ENCODE measurements at regions not wholly inside any gene's neighbourhood (a gene's known extent, or its start where the extent isn't known, plus 50 kb on each side); places are given as distances from the start of the nearest gene placed in this dataset.

DNA sequence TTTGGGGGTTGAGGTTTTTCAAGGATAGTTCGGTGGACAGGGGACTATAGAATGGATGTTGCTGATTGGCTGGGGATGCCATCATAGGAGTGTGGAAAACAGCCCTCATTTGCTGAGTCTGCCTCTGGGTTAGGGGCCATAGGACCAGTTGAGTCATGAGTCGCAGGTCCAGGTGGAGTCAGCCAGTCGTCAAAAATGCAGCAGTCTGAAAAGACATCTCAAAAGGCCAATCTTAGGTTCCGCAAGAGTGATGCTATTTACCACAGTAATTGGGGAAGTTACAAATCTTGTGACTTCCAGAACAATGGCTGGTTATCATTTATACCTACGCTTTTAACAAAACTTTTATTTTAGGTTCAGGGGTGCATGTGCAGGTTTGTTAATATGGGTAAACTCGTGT, 276.0 kb upstream of the DMRT1 start:
- WGBS, 2 experiments (ENCODE audit: insufficient coverage in 1 of 2, insufficient read length in 1 of 2), result 89 to 93% methylated on average over 1 to 5 of the region's 6 CpGs
- Mint-ChIP-seq H3K4me1 (peaks cover 26% of the 10 kb centered on the region), H3K27ac (no peak overlapping the region), H3K36me3 (ENCODE audit: low read depth) (peaks cover 26% of the 10 kb centered on the region), H3K4me3 (no peak overlapping the region), H3K27me3 (ENCODE audit: insufficient read depth) (no peaks in the 10 kb centered on the region), H3K9me3 (peaks cover 24% of the 10 kb centered on the region)
- Histone ChIP-seq H3K9ac (ENCODE audit: extremely low read depth, low read length, poor library complexity, severe bottlenecking) (no peak overlapping the region), H3K9me3 (ENCODE audit: control insufficient read depth, low read length) (peaks cover 25% of the 10 kb centered on the region), H3K4me1 (ENCODE audit: control insufficient read depth, insufficient read depth, low read length) (no peaks in the 10 kb centered on the region), H3K4me3 (ENCODE audit: low read length) (no peak overlapping the region), H3K27ac (ENCODE audit: low read depth, low read length) (no peak overlapping the region), H3K27me3 (ENCODE audit: control insufficient read depth, insufficient read depth, low read length, poor library complexity, severe bottlenecking) (no peaks in the 10 kb centered on the region), H3K36me3 (ENCODE audit: control insufficient read depth, insufficient read depth, low read length) (no peaks in the 10 kb centered on the region)
- TF ChIP-seq, protein P1, sequence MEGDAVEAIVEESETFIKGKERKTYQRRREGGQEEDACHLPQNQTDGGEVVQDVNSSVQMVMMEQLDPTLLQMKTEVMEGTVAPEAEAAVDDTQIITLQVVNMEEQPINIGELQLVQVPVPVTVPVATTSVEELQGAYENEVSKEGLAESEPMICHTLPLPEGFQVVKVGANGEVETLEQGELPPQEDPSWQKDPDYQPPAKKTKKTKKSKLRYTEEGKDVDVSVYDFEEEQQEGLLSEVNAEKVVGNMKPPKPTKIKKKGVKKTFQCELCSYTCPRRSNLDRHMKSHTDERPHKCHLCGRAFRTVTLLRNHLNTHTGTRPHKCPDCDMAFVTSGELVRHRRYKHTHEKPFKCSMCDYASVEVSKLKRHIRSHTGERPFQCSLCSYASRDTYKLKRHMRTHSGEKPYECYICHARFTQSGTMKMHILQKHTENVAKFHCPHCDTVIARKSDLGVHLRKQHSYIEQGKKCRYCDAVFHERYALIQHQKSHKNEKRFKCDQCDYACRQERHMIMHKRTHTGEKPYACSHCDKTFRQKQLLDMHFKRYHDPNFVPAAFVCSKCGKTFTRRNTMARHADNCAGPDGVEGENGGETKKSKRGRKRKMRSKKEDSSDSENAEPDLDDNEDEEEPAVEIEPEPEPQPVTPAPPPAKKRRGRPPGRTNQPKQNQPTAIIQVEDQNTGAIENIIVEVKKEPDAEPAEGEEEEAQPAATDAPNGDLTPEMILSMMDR (conservative IDR thresholded peaks at IDR 0.05), result no peak
- DNase-seq, result no peak

GRCh38 chr9:567128-567746, 274.3 kb upstream of the DMRT1 start:
- H3K4me3 Mint-ChIP-seq, result no peak overlapping the region
- peaks cover 24% of the 10 kb centered on the region for H3K9me3 Mint-ChIP-seq
- H3K27ac ChIP-seq (ENCODE audit: low read depth, low read length), result no peak overlapping the region
- H3K4me3 ChIP-seq (ENCODE audit: low read length), result no peak overlapping the region
- TF ChIP-seq, protein P1 (conservative IDR thresholded peaks at IDR 0.05), result no peak
- H3K36me3 Mint-ChIP-seq (ENCODE audit: low read depth), result peaks cover 26% of the 10 kb centered on the region
- H3K36me3 ChIP-seq (ENCODE audit: control insufficient read depth, insufficient read depth, low read length), result no peaks in the 10 kb centered on the region
- no peaks in the 10 kb centered on the region for H3K27me3 ChIP-seq (ENCODE audit: control insufficient read depth, insufficient read depth, low read length, poor library complexity, severe bottlenecking)
- 95% methylated on average over 4 of the region's 4 CpGs; no CpG with 5 or more reads in 1 of the 2 experiments for WGBS, 2 experiments (ENCODE audit: insufficient coverage in 1 of 2, insufficient read length in 1 of 2)
- H3K9me3 ChIP-seq (ENCODE audit: control insufficient read depth, low read length), result peaks cover 25% of the 10 kb centered on the region
- DNase-seq, result no peak
- H3K4me1 Mint-ChIP-seq, result peaks cover 18% of the 10 kb centered on the region
- no peaks in the 10 kb centered on the region for H3K4me1 ChIP-seq (ENCODE audit: control insufficient read depth, insufficient read depth, low read length)
- H3K27me3 Mint-ChIP-seq (ENCODE audit: insufficient read depth), result no peaks in the 10 kb centered on the region
- no peak overlapping the region for H3K9ac ChIP-seq (ENCODE audit: extremely low read depth, low read length, poor library complexity, severe bottlenecking)
- H3K27ac Mint-ChIP-seq, result no peak overlapping the region

DNA sequence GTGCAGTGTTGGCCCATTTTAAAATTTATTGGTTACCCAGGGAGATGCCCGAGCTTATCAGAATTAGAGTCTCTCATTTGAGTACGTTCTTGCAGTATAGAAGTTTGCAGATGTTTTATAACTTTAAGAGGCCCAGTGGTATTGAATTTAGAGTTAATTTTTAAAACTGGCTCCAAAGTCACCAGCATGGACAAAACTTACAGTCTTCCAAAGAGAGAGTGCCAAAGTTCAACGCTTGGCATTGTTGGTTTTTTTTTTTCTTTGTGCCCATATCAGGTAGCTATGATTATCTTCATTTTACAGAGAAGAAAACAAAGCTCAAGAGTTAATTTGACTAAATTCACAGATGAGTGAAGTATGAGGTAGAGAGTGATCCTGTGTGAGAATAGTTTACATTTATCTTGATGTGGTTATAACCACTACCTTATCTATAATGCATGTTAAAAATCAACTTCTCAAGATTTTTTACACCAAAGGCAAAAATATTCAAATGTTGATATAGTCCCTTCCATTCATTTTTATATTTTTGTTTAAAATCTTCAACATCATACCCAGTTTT, 273.7 kb upstream of the DMRT1 start:
- Mint-ChIP-seq H3K4me1 (peaks cover 14% of the 10 kb centered on the region), H3K27ac (no peak overlapping the region), H3K4me3 (no peak overlapping the region), H3K9me3 (peaks cover 24% of the 10 kb centered on the region), H3K36me3 (ENCODE audit: low read depth) (peaks cover 27% of the 10 kb centered on the region), H3K27me3 (ENCODE audit: insufficient read depth) (no peaks in the 10 kb centered on the region)
- H3K27me3 ChIP-seq (ENCODE audit: control insufficient read depth, insufficient read depth, low read length, poor library complexity, severe bottlenecking), result no peaks in the 10 kb centered on the region
- H3K36me3 ChIP-seq (ENCODE audit: control insufficient read depth, insufficient read depth, low read length), result no peaks in the 10 kb centered on the region
- H3K9ac ChIP-seq (ENCODE audit: extremely low read depth, low read length, poor library complexity, severe bottlenecking), result no peak overlapping the region
- no peaks in the 10 kb centered on the region for H3K4me1 ChIP-seq (ENCODE audit: control insufficient read depth, insufficient read depth, low read length)
- peaks cover 25% of the 10 kb centered on the region for H3K9me3 ChIP-seq (ENCODE audit: control insufficient read depth, low read length)
- H3K4me3 ChIP-seq (ENCODE audit: low read length), result no peak overlapping the region
- no peak overlapping the region for H3K27ac ChIP-seq (ENCODE audit: low read depth, low read length)
- 89% methylated on average over 3 of the region's 3 CpGs; no CpG with 5 or more reads in 1 of the 2 experiments for WGBS, 2 experiments (ENCODE audit: insufficient coverage in 1 of 2, insufficient read length in 1 of 2)
- TF ChIP-seq, protein P1 (conservative IDR thresholded peaks at IDR 0.05), result no peak
- DNase-seq, result no peak
